Neuronal stem cell (in vitro differentiated cells): ENCODE measurements at regions not wholly inside any gene's neighbourhood (a gene's known extent, or its start where the extent isn't known, plus 50 kb on each side); places are given as distances from the start of the nearest gene placed in this dataset.

Experiments used
- DNase-seq: peaks from one replicate; pipeline ENCODE4 v3.0.0-alpha.2; 2013; ENCODE audit warnings: low spot score
- H2AFZ ChIP-seq: one replicate; pipeline ENCODE4 v1.6.1; 2013; ENCODE audit warnings: mild to moderate bottlenecking, low read length, inconsistent platforms
- H2AK5ac ChIP-seq: 2 replicates; pipeline ENCODE4 v1.6.1; 2013; ENCODE audit warnings: low read depth, mild to moderate bottlenecking, inconsistent platforms, low read length, moderate library complexity, mixed read lengths
- H2BK120ac ChIP-seq: 2 replicates; pipeline ENCODE4 v1.6.1; 2013; ENCODE audit warnings: low read depth, mild to moderate bottlenecking, inconsistent platforms, low read length, moderate library complexity, mixed read lengths
- H2BK12ac ChIP-seq: one replicate; pipeline ENCODE4 v1.6.1; 2013; ENCODE audit warnings: low read length, inconsistent platforms
- H2BK15ac ChIP-seq: 2 replicates; pipeline ENCODE4 v1.6.1; 2013; ENCODE audit warnings: mild to moderate bottlenecking, low read length, inconsistent platforms, mixed read lengths
- H2BK5ac ChIP-seq: one replicate; pipeline ENCODE4 v1.6.1; 2013; ENCODE audit warnings: inconsistent platforms, mild to moderate bottlenecking, low read length, moderate library complexity
- H3K14ac ChIP-seq: one replicate; pipeline ENCODE4 v1.6.1; 2013; ENCODE audit warnings: low read length, inconsistent platforms
- H3K18ac ChIP-seq: 2 replicates; pipeline ENCODE4 v1.6.1; 2013; ENCODE audit warnings: low read length, inconsistent platforms
- H3K23ac ChIP-seq: 2 replicates; pipeline ENCODE4 v1.6.1; 2013; ENCODE audit warnings: low read depth, mild to moderate bottlenecking, mixed read lengths, low read length, inconsistent platforms; ENCODE audit not compliant: poor library complexity
- H3K27ac ChIP-seq: replicated peaks from 3 replicates; pipeline ENCODE4 v1.5.1; 2013; ENCODE audit warnings: low read length, inconsistent platforms
- H3K27me3 ChIP-seq, 3 experiments: 2 replicates each; pipeline ENCODE4 v1.6.1; 2013; ENCODE audit warnings: low read length in 3 of 3, mild to moderate bottlenecking in 2 of 3, inconsistent platforms in 1 of 3, low read depth in 1 of 3, mixed read lengths in 1 of 3, moderate library complexity in 1 of 3; ENCODE audit not compliant: control insufficient read depth in 3 of 3, insufficient read depth in 3 of 3
- H3K36me3 ChIP-seq, 2 donors: replicated peaks in 1 of 2; 2 replicates each; pipeline ENCODE4 v1.6.1; 2013; ENCODE audit warnings: low read length in 2 of 2; ENCODE audit not compliant: control insufficient read depth in 2 of 2, insufficient read depth in 2 of 2
- H3K4ac ChIP-seq: 2 replicates; pipeline ENCODE4 v1.6.1; 2013; ENCODE audit warnings: inconsistent platforms, mild to moderate bottlenecking, low read length, moderate library complexity
- H3K4me1 ChIP-seq, 2 donors: 1 replicate in 1 of 2; 2 replicates in 1 of 2; pipeline ENCODE4 v1.6.1; 2013; ENCODE audit warnings: low read length in 2 of 2, low read depth in 1 of 2; ENCODE audit not compliant: control insufficient read depth in 2 of 2, insufficient read depth in 1 of 2
- H3K4me2 ChIP-seq: one replicate; pipeline ENCODE4 v1.6.1; 2013; ENCODE audit warnings: mild to moderate bottlenecking, low read length, inconsistent platforms; ENCODE audit not compliant: insufficient read depth, poor library complexity, severe bottlenecking
- H3K4me3 ChIP-seq, 2 donors: 2 replicates each; pipeline ENCODE4 v1.5.1; 2013; ENCODE audit warnings: low read length in 2 of 2, mild to moderate bottlenecking in 2 of 2, inconsistent platforms in 1 of 2, moderate library complexity in 1 of 2
- H3K79me1 ChIP-seq: one replicate; pipeline ENCODE4 v1.6.1; 2013; ENCODE audit warnings: low read depth, mild to moderate bottlenecking, inconsistent platforms, low read length, moderate library complexity
- H3K9ac ChIP-seq: one replicate; pipeline ENCODE4 v1.6.1; 2013; ENCODE audit warnings: mild to moderate bottlenecking, low read depth, low read length, inconsistent platforms; ENCODE audit not compliant: poor library complexity
- H3K9me3 ChIP-seq, 2 donors: replicated peaks in 1 of 2; 2 replicates each; pipeline versions ENCODE3 to v1.6.1; 2013; ENCODE audit warnings: low read length in 2 of 2, mild to moderate bottlenecking in 2 of 2, inconsistent platforms in 1 of 2, low read depth in 1 of 2, mixed read lengths in 1 of 2, moderate library complexity in 1 of 2; ENCODE audit not compliant: control insufficient read depth in 2 of 2, insufficient read depth in 1 of 2
- H4K8ac ChIP-seq: one replicate; pipeline ENCODE4 v1.6.1; 2013; ENCODE audit warnings: low read depth, mild to moderate bottlenecking, inconsistent platforms, low read length, moderate library complexity
- H4K91ac ChIP-seq: one replicate; pipeline ENCODE4 v1.6.1; 2013; ENCODE audit warnings: low read length, low read depth, mild to moderate bottlenecking, inconsistent platforms; ENCODE audit not compliant: poor library complexity
- WGBS, 2 donors: extraction: QIAGEN DNeasy Blood & Tissue Kit; methylation state at CpG; one replicate each; pipeline ENCODE4 v1.1.7; 2013; ENCODE audit warnings: missing lambda C conversion rate in 2 of 2, mixed read lengths in 1 of 2; ENCODE audit not compliant: insufficient read length in 2 of 2, insufficient replicate concordance in 1 of 2; ENCODE audit errors: extremely low coverage in 2 of 2; 5-methylcytosine and 5-hydroxymethylcytosine counted together

DNA sequence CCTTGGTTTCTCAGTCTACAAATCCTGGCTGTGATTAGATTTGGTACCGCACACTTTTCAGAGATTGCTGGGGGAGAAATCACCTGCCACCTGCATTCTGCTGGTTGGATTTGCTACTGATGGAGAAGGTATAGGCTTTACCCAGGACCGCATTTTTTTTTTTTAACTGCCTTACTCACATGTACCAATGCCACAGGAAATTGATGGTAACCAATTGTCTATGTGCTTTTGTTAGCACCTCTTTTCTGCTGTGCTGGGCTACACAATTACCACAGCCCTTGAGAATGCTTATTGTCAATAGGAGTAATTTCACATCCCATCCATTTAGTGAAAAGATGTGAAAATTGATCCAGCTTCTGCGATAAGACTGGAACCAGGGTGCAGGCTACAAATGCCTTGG, 74.4 kb upstream of the TANC2 start:
- no peak overlapping the region for H2BK15ac ChIP-seq
- H2AFZ ChIP-seq, result no peak overlapping the region
- H3K27ac ChIP-seq, result no peak overlapping the region
- H3K79me1 ChIP-seq, result peaks cover 2% of the 10 kb centered on the region
- H2AK5ac ChIP-seq, result no peak overlapping the region
- DNase-seq, result no peak
- no peak overlapping the region for H3K14ac ChIP-seq
- no peak overlapping the region for H3K9ac ChIP-seq
- no peak overlapping the region for H4K91ac ChIP-seq
- no peak overlapping the region for H3K23ac ChIP-seq
- no peak overlapping the region for H3K4me2 ChIP-seq
- H2BK120ac ChIP-seq, result no peak overlapping the region
- no peak overlapping the region for H2BK12ac ChIP-seq
- no CpG with 5 or more reads among the region's 3 CpGs for WGBS, 2 donors
- no peak overlapping the region for H3K4ac ChIP-seq
- no peaks in the 10 kb centered on the region for H3K27me3 ChIP-seq
- no peaks in the 10 kb centered on the region for H3K9me3 ChIP-seq
- no peaks in the 10 kb centered on the region for H3K36me3 ChIP-seq
- H4K8ac ChIP-seq, result no peak overlapping the region
- H3K4me3 ChIP-seq, result no peak overlapping the region
- no peak overlapping the region for H2BK5ac ChIP-seq
- H3K18ac ChIP-seq, result no peak overlapping the region
- peaks cover 8 to 21% of the 10 kb centered on the region in 2 donors for H3K4me1 ChIP-seq

DNA sequence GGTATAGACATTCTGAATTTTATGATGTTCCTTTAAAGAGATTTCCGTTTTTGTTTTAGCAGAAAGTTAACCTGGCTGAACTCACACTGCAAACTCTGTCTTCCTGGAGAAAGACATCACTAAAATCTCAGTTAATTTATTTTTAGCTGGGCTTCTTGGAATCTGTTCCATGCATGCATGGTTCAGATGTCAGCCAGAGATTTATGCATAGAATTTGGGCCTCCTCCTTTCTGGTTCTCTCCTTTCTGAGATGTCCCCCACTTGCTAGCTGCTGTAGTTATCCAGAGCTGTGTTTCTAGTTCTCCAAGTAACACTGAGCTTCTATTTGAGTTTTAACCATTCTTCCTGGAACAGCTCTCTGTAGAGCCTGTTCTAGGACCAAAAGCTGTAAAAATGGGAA, 77.3 kb upstream of the TANC2 start:
- Histone ChIP-seq H4K8ac (no peak overlapping the region), H2BK5ac (no peak overlapping the region), H3K79me1 (no peaks in the 10 kb centered on the region), H3K9me3 (no peaks in the 10 kb centered on the region), H3K18ac (no peak overlapping the region), H2BK15ac (no peak overlapping the region), H3K14ac (no peak overlapping the region), H3K4me2 (no peak overlapping the region), H4K91ac (no peak overlapping the region), H3K9ac (no peak overlapping the region), H2BK12ac (no peak overlapping the region), H3K27me3 (no peaks in the 10 kb centered on the region), H3K4ac (no peak overlapping the region), H3K36me3 (no peaks in the 10 kb centered on the region), H2AFZ (no peak overlapping the region), H2BK120ac (no peak overlapping the region), H3K4me3 (no peak overlapping the region), H2AK5ac (no peak overlapping the region), H3K23ac (no peak overlapping the region), H3K27ac (no peak overlapping the region), H3K4me1 (peaks cover 6 to 21% of the 10 kb centered on the region in 2 donors)
- DNase-seq, result no peak
- WGBS, 2 donors, result no CpG with 5 or more reads among the region's 1 CpG

DNA sequence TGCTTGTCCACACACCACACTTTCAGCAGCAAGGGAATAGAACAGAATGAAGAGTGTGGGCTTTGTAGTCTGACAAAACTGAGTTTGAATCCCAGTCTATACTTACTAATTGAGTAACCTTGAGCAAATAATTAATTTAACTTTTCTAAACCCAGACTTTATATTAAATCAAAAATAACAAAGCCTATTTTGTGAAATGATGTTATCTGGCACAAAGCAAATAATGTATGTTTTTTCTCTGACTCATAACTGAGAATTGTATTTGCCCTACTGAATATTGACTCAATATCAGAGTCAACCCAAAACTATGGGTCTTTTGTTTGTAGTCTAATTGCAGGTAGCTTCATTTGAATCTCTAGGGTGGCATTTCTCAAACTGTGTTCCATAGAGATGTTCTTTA, 77.9 kb upstream of the TANC2 start:
- no peak for DNase-seq

DNA sequence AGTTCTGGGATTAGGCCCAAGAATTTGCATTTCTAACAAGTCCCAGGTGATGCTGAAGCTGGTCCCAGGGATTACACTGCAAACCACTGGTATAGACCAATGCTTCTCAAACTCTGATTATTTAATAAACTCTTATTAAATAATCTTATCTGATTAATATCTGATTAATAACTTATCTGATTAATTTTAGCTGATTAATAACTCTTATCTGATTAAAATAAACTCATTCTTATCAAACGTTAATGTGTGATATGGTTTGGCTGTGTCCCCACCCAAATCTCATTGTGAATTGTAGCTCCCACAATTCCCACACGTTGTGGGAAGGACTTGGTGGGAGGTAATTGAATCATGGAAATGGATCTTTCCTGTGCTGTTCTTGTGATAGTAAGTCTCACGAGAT, 78.6 kb upstream of the TANC2 start:
- no CpG with 5 or more reads among the region's 3 CpGs for WGBS, 2 donors
- no peak overlapping the region for H2BK5ac ChIP-seq

More for the DNA sequence above, 77.9 kb upstream of the TANC2 start:
- no peak overlapping the region for H4K8ac ChIP-seq
- H3K27me3 ChIP-seq, result no peaks in the 10 kb centered on the region
- no peak overlapping the region for H2AK5ac ChIP-seq
- H2BK5ac ChIP-seq, result no peak overlapping the region
- no peak overlapping the region for H3K9ac ChIP-seq
- no peak overlapping the region for H3K4me2 ChIP-seq
- H3K23ac ChIP-seq, result no peak overlapping the region
- peaks cover 6 to 20% of the 10 kb centered on the region in 2 donors for H3K4me1 ChIP-seq
- H2BK120ac ChIP-seq, result no peak overlapping the region
- no peak overlapping the region for H2BK15ac ChIP-seq
- no peak overlapping the region for H3K14ac ChIP-seq
- H4K91ac ChIP-seq, result no peak overlapping the region
- H3K4me3 ChIP-seq, result no peak overlapping the region
- no peaks in the 10 kb centered on the region for H3K9me3 ChIP-seq
- H2BK12ac ChIP-seq, result no peak overlapping the region
- no peaks in the 10 kb centered on the region for H3K36me3 ChIP-seq
- no peaks in the 10 kb centered on the region for H3K79me1 ChIP-seq
- H2AFZ ChIP-seq, result no peak overlapping the region
- no peak overlapping the region for H3K18ac ChIP-seq
- no peak overlapping the region for H3K4ac ChIP-seq
- H3K27ac ChIP-seq, result no peak overlapping the region

More for the DNA sequence above, 78.6 kb upstream of the TANC2 start:
- Histone ChIP-seq H3K14ac (no peak overlapping the region), H3K4ac (no peak overlapping the region), H2BK120ac (no peak overlapping the region), H3K9ac (no peak overlapping the region), H3K4me3 (no peak overlapping the region), H3K4me2 (no peak overlapping the region), H3K9me3 (no peaks in the 10 kb centered on the region), H4K91ac (no peak overlapping the region), H3K23ac (no peak overlapping the region), H3K18ac (no peak overlapping the region), H4K8ac (no peak overlapping the region), H2AFZ (no peak overlapping the region), H2BK15ac (no peak overlapping the region), H2AK5ac (no peak overlapping the region), H3K4me1 (peaks cover 6 to 13% of the 10 kb centered on the region in 2 donors), H3K27me3 (no peaks in the 10 kb centered on the region), H2BK12ac (no peak overlapping the region), H3K27ac (no peak overlapping the region), H3K36me3 (no peaks in the 10 kb centered on the region), H3K79me1 (no peaks in the 10 kb centered on the region)
- DNase-seq, result no peak
